ENCODE measurements at regions not wholly inside any gene's neighbourhood (a gene's known extent, or its start where the extent isn't known, plus 50 kb on each side); places are given as distances from the start of the nearest gene placed in this dataset.

- no peak overlapping the region for H3T11ph ChIP-seq (ENCODE audit: low read length)
- no peaks in the 10 kb centered on the region for H3K9me3 ChIP-seq (ENCODE audit: control insufficient read depth, low read depth, low read length)
- no peak overlapping the region for H2AK5ac ChIP-seq (ENCODE audit: insufficient read length, low read length)
- no peak overlapping the region for H4K5ac ChIP-seq (ENCODE audit: insufficient read length, low read depth, low read length)
- no peak overlapping the region for H3K27ac ChIP-seq (ENCODE audit: insufficient read length, low read depth, low read length)
- H4K8ac ChIP-seq (replicated peaks; ENCODE audit: insufficient read length, low read depth, low read length): no peak overlapping the region
- no CpG with 5 or more reads among the region's 3 CpGs for WGBS (ENCODE audit: extremely low coverage, insufficient read length, low lambda C conversion rate)
- no peak overlapping the region for H3K4ac ChIP-seq (ENCODE audit: low read depth, low read length)
- H2BK20ac ChIP-seq (ENCODE audit: low read depth, low read length, poor library complexity, severe bottlenecking): no peak overlapping the region
- DNase-seq: no peak
- H3K23ac ChIP-seq (ENCODE audit: insufficient read length, low read depth, low read length): no peak overlapping the region
- Mint-ChIP-seq H3K9me3 (peaks cover 0 to 3% of the 10 kb centered on the region in 2 experiments; a peak in 2 of 5 replicates), H3K4me1 (peaks cover 3 to 9% of the 10 kb centered on the region in 2 experiments; a peak in 3 of 4 replicates), H3K27me3 (ENCODE audit: low read depth) (no peaks in the 10 kb centered on the region), H3K36me3 (ENCODE audit: insufficient read depth in 1 of 3, low read depth in 3 of 3) (no peaks in the 10 kb centered on the region; a peak in 1 of 7 replicates), H3K4me3 (no peak overlapping the region), H3K27ac (no peak overlapping the region)
- H3K79me1 ChIP-seq (ENCODE audit: insufficient read depth, low read depth, low read length, poor library complexity, severe bottlenecking): no peaks in the 10 kb centered on the region
- no peak overlapping the region for H2BK5ac ChIP-seq (ENCODE audit: insufficient read length, low read length)
- H3K56ac ChIP-seq (ENCODE audit: insufficient read length, low read depth, low read length): no peak overlapping the region
- no peak overlapping the region for H3K4me2 ChIP-seq (ENCODE audit: insufficient read depth, insufficient read length, low read length)
- H2AFZ ChIP-seq (ENCODE audit: low read length): no peak overlapping the region
- H3K79me2 ChIP-seq (ENCODE audit: insufficient read depth, low read length): no peaks in the 10 kb centered on the region
- no peak overlapping the region for H2BK120ac ChIP-seq (ENCODE audit: low read depth, low read length, poor library complexity, severe bottlenecking)
- no peaks in the 10 kb centered on the region for H3K4me1 ChIP-seq (ENCODE audit: insufficient read depth, low read length)
- H3K23me2 ChIP-seq (ENCODE audit: insufficient read length, low read depth, low read length, poor library complexity, severe bottlenecking): no peaks in the 10 kb centered on the region
- no peak overlapping the region for H3K18ac ChIP-seq (ENCODE audit: insufficient read length, low read depth, low read length)
- H3K14ac ChIP-seq (ENCODE audit: insufficient read depth, low read length): no peak overlapping the region
- H4K20me1 ChIP-seq (ENCODE audit: control insufficient read depth, insufficient read depth, insufficient read length): no peaks in the 10 kb centered on the region
- H2BK15ac ChIP-seq (ENCODE audit: low read depth, low read length): no peak overlapping the region
- H4K91ac ChIP-seq (ENCODE audit: insufficient read length, low read depth, low read length): no peak overlapping the region
- H2BK12ac ChIP-seq (ENCODE audit: insufficient read length, low read depth, low read length): no peak overlapping the region
- H3K27me3 ChIP-seq (ENCODE audit: insufficient read depth, low read length): no peaks in the 10 kb centered on the region
- no peak overlapping the region for H3K9ac ChIP-seq (ENCODE audit: extremely low read depth, insufficient read length, low read length)
- no peak for TF ChIP-seq CTCF (conservative IDR thresholded peaks at IDR 0.05)
These were observed 526.0 kb downstream of the CCSER2 start for GRCh38 chr10:84854439-84854838.

Data from H9 (cell line).